Naive thymus-derived CD8-positive, alpha-beta T cell (primary cell): ENCODE measurements at regions not wholly inside any gene's neighbourhood (a gene's known extent, or its start where the extent isn't known, plus 50 kb on each side); places are given as distances from the start of the nearest gene placed in this dataset.

ENCODE experiments used
- ATAC-seq, 2 donors: fragments of 150-1000 bp; cut with Tn5 transposase in 1 of 2; sonication (Bioruptor Pico), chemical (Tn5 transposase) in 1 of 2; 1 replicate in 1 of 2; 2 replicates in 1 of 2; pipeline ENCODE4 v1.10.0; 2021; ENCODE audit warnings: mild to moderate bottlenecking in 2 of 2, moderate library complexity in 2 of 2
- POLR2A ChIA-PET: fragments of 350-600 bp; sonication (Branson Sonifier 250); formaldehyde crosslinking; loops from one replicate; lab custom pipeline; 2021; ENCODE audit warnings: antibody characterized with exemption; lab: Charles Lee
- DNase-seq, 10 donors: peaks; one replicate each; pipeline versions ENCODE4 v3.0.0 to v3.0.0-alpha.2; 2020 to 2022
- H3K27ac Mint-ChIP-seq, 10 donors: one replicate each; pipeline ENCODE4 v1.8.0; 2020 to 2022; ENCODE audit warnings: mild to moderate bottlenecking in 10 of 10, mixed read lengths in 10 of 10, moderate library complexity in 4 of 10, inconsistent platforms in 1 of 10
- H3K27me3 Mint-ChIP-seq, 5 donors: one replicate each; pipeline ENCODE4 v1.8.0; 2021 to 2022; ENCODE audit warnings: mixed read lengths in 5 of 5
- H3K36me3 Mint-ChIP-seq, 3 donors: one replicate each; pipeline ENCODE4 v1.8.0; 2020 to 2022; ENCODE audit warnings: mixed read lengths in 3 of 3, mild to moderate bottlenecking in 2 of 3, inconsistent platforms in 1 of 3
- H3K4me1 Mint-ChIP-seq, 4 donors: one replicate each; pipeline ENCODE4 v1.8.0; 2021 to 2022; ENCODE audit warnings: mixed read lengths in 4 of 4
- H3K4me3 Mint-ChIP-seq, 10 donors: one replicate each; pipeline ENCODE4 v1.8.0; 2020 to 2022; ENCODE audit warnings: mild to moderate bottlenecking in 10 of 10, mixed read lengths in 10 of 10, moderate library complexity in 6 of 10, inconsistent platforms in 1 of 10
- H3K9me3 Mint-ChIP-seq, 9 donors: one replicate each; pipeline ENCODE4 v1.8.0; 2020 to 2022; ENCODE audit warnings: mixed read lengths in 9 of 9, mild to moderate bottlenecking in 3 of 9, inconsistent platforms in 1 of 9, moderate library complexity in 1 of 9

GRCh38 chr11:116232364-116232828 is 540.4 kb downstream of the BUD13 start:
- no peak for DNase-seq
- Mint-ChIP-seq H3K27ac (no peak overlapping the region), H3K27me3 (peaks cover 3 to 23% (median 19%) of the 10 kb centered on the region in 5 donors), H3K4me1 (no peaks in the 10 kb centered on the region), H3K4me3 (no peak overlapping the region), H3K9me3 (peaks cover 0 to 5% (median 0%) of the 10 kb centered on the region in 9 donors), H3K36me3 (no peaks in the 10 kb centered on the region)
- POLR2A ChIA-PET, result no interaction called here
- no peak for ATAC-seq

GRCh38 chr11:116231543-116231942 is 541.2 kb downstream of the BUD13 start:
- Mint-ChIP-seq H3K36me3 (no peaks in the 10 kb centered on the region), H3K27me3 (peaks cover 5 to 24% (median 14%) of the 10 kb centered on the region in 5 donors), H3K27ac (no peak overlapping the region), H3K9me3 (peaks cover 0 to 5% (median 0%) of the 10 kb centered on the region in 9 donors), H3K4me1 (no peaks in the 10 kb centered on the region), H3K4me3 (no peak overlapping the region)
- ATAC-seq (no peak), DNase-seq (no peak)
- POLR2A ChIA-PET, result no interaction called here

- Mint-ChIP-seq H3K4me3 (no peak overlapping the region), H3K9me3 (peaks cover 0 to 5% (median 0%) of the 10 kb centered on the region in 9 donors), H3K27me3 (peaks cover 9 to 34% (median 19%) of the 10 kb centered on the region in 5 donors), H3K27ac (no peak overlapping the region), H3K36me3 (no peaks in the 10 kb centered on the region), H3K4me1 (no peaks in the 10 kb centered on the region)
- POLR2A ChIA-PET, result interaction anchor here (0.6 kb wide), 1 partner anchor 1050 kb away, joined by 3 read pairs; no protein-coding TSS in a partner anchor
- DNase-seq (no peak), ATAC-seq (no peak)
These were observed 542.3 kb downstream of the BUD13 start for GRCh38 chr11:116230438-116230837.

GRCh38 chr11:116229236-116229970 is 543.4 kb downstream of the BUD13 start:
- H3K27me3 Mint-ChIP-seq, result peaks cover 9 to 35% (median 19%) of the 10 kb centered on the region in 5 donors
- no peak overlapping the region for H3K27ac Mint-ChIP-seq
- no peak for ATAC-seq
- H3K9me3 Mint-ChIP-seq, result peaks cover 0 to 5% (median 0%) of the 10 kb centered on the region in 9 donors
- H3K4me3 Mint-ChIP-seq, result no peak overlapping the region
- DNase-seq, result no peak
- POLR2A ChIA-PET, result no interaction called here
- H3K36me3 Mint-ChIP-seq, result no peaks in the 10 kb centered on the region
- H3K4me1 Mint-ChIP-seq, result no peaks in the 10 kb centered on the region

- ATAC-seq (no peak), DNase-seq (no peak)
- H3K27ac Mint-ChIP-seq, result no peak overlapping the region
- peaks cover 5 to 36% (median 24%) of the 10 kb centered on the region in 5 donors for H3K27me3 Mint-ChIP-seq
- no peaks in the 10 kb centered on the region for H3K4me1 Mint-ChIP-seq
- peaks cover 0 to 5% (median 0%) of the 10 kb centered on the region in 9 donors for H3K9me3 Mint-ChIP-seq
- no peaks in the 10 kb centered on the region for H3K36me3 Mint-ChIP-seq
- H3K4me3 Mint-ChIP-seq, result no peak overlapping the region
- POLR2A ChIA-PET, result no interaction called here
These were observed 546.1 kb downstream of the BUD13 start for GRCh38 chr11:116226731-116227130.

GRCh38 chr11:116225784-116226585 is 546.8 kb downstream of the BUD13 start:
- no peaks in the 10 kb centered on the region for H3K36me3 Mint-ChIP-seq
- DNase-seq (no peak), ATAC-seq (no peak)
- POLR2A ChIA-PET, result no interaction called here
- no peak overlapping the region for H3K27ac Mint-ChIP-seq
- no peak overlapping the region for H3K4me3 Mint-ChIP-seq
- peaks cover 5 to 34% (median 24%) of the 10 kb centered on the region in 5 donors for H3K27me3 Mint-ChIP-seq
- peaks cover 0 to 5% (median 0%) of the 10 kb centered on the region in 9 donors for H3K9me3 Mint-ChIP-seq
- H3K4me1 Mint-ChIP-seq, result no peaks in the 10 kb centered on the region

- POLR2A ChIA-PET, result no interaction called here
- H3K27ac Mint-ChIP-seq, result no peak overlapping the region
These were observed 547.6 kb downstream of the BUD13 start for GRCh38 chr11:116225236-116225635.

GRCh38 chr11:116224889-116225200 is 547.9 kb downstream of the BUD13 start:
- Mint-ChIP-seq H3K4me1 (no peaks in the 10 kb centered on the region), H3K27ac (no peak overlapping the region), H3K36me3 (no peaks in the 10 kb centered on the region), H3K27me3 (peaks cover 4 to 33% (median 24%) of the 10 kb centered on the region in 5 donors), H3K9me3 (peaks cover 0 to 5% (median 0%) of the 10 kb centered on the region in 9 donors), H3K4me3 (no peak overlapping the region)
- DNase-seq (no peak), ATAC-seq (no peak)
- POLR2A ChIA-PET, result no interaction called here

More at GRCh38 chr11:116225236-116225635, 547.6 kb downstream of the BUD13 start:
- no peak overlapping the region for H3K4me3 Mint-ChIP-seq
- H3K27me3 Mint-ChIP-seq, result peaks cover 5 to 33% (median 24%) of the 10 kb centered on the region in 5 donors
- H3K36me3 Mint-ChIP-seq, result no peaks in the 10 kb centered on the region
- no peak for ATAC-seq
- H3K9me3 Mint-ChIP-seq, result peaks cover 0 to 5% (median 0%) of the 10 kb centered on the region in 9 donors
- H3K4me1 Mint-ChIP-seq, result no peaks in the 10 kb centered on the region
- DNase-seq, result no peak

GRCh38 chr11:116224154-116224888 is 548.5 kb downstream of the BUD13 start:
- Mint-ChIP-seq H3K36me3 (no peaks in the 10 kb centered on the region), H3K4me3 (no peak overlapping the region)

GRCh38 chr11:116221351-116221750 is 551.4 kb downstream of the BUD13 start:
- ATAC-seq (no peak), DNase-seq (no peak)
- Mint-ChIP-seq H3K36me3 (no peaks in the 10 kb centered on the region), H3K9me3 (peaks cover 0 to 13% (median 3%) of the 10 kb centered on the region in 9 donors), H3K27ac (no peak overlapping the region), H3K4me3 (no peak overlapping the region), H3K27me3 (peaks cover 6 to 27% (median 16%) of the 10 kb centered on the region in 5 donors), H3K4me1 (peaks cover 0 to 1% (median 0%) of the 10 kb centered on the region in 4 donors)
- POLR2A ChIA-PET, result no interaction called here

More at GRCh38 chr11:116224154-116224888, 548.5 kb downstream of the BUD13 start:
- Mint-ChIP-seq H3K27me3 (peaks cover 4 to 33% (median 21%) of the 10 kb centered on the region in 5 donors), H3K9me3 (peaks cover 0 to 4% (median 0%) of the 10 kb centered on the region in 9 donors), H3K4me1 (no peaks in the 10 kb centered on the region), H3K27ac (no peak overlapping the region)
- DNase-seq, result peak in 2 of 10 donors; percentile 4 to 7
- ATAC-seq, result no peak
- POLR2A ChIA-PET, result no interaction called here

- POLR2A ChIA-PET, result no interaction called here
- Mint-ChIP-seq H3K27ac (no peak overlapping the region), H3K4me1 (peaks cover 0 to 1% (median 0%) of the 10 kb centered on the region in 4 donors), H3K27me3 (peaks cover 0 to 22% (median 14%) of the 10 kb centered on the region in 5 donors), H3K4me3 (no peak overlapping the region), H3K36me3 (no peaks in the 10 kb centered on the region), H3K9me3 (peaks cover 0 to 13% (median 3%) of the 10 kb centered on the region in 9 donors)
- DNase-seq, result no peak
- no peak for ATAC-seq
These were observed 553.6 kb downstream of the BUD13 start for GRCh38 chr11:116219171-116219635.

GRCh38 chr11:116217441-116217840 is 555.3 kb downstream of the BUD13 start:
- H3K27ac Mint-ChIP-seq, result no peak overlapping the region
- no peak for ATAC-seq
- H3K4me3 Mint-ChIP-seq, result no peak overlapping the region
- H3K4me1 Mint-ChIP-seq, result peaks cover 0 to 1% (median 0%) of the 10 kb centered on the region in 4 donors
- DNase-seq, result no peak
- no peaks in the 10 kb centered on the region for H3K36me3 Mint-ChIP-seq
- POLR2A ChIA-PET, result no interaction called here
- H3K27me3 Mint-ChIP-seq, result peaks cover 0 to 22% (median 14%) of the 10 kb centered on the region in 5 donors
- peaks cover 0 to 13% (median 3%) of the 10 kb centered on the region in 9 donors for H3K9me3 Mint-ChIP-seq
